ENCODE measurements at regions not wholly inside any gene's neighbourhood (a gene's known extent, or its start where the extent isn't known, plus 50 kb on each side); places are given as distances from the start of the nearest gene placed in this dataset.

DNA sequence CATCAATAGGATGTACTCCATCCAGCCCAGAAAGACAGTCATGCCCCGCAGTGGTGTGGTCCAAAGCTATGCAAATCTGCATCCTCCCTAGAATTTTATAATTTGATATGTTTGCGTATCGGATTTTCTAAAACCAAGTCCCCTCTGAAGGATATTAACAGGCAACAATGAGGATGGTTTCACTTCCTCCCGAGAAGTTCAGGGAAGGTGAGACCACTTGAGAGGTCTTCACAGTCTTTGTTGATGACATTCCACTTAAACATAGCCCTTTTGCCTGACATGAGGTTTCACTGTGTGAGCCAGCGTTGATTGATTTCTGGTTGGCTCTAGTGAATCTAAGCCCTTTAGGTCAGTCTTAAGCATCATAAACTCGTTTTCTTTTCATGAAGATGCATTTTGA is 276.1 kb downstream of the NR2F2 start:
- TF ChIP-seq POLR2A (IDR thresholded peaks at IDR 0.05) = no peak
- TF ChIP-seq, protein P1, sequence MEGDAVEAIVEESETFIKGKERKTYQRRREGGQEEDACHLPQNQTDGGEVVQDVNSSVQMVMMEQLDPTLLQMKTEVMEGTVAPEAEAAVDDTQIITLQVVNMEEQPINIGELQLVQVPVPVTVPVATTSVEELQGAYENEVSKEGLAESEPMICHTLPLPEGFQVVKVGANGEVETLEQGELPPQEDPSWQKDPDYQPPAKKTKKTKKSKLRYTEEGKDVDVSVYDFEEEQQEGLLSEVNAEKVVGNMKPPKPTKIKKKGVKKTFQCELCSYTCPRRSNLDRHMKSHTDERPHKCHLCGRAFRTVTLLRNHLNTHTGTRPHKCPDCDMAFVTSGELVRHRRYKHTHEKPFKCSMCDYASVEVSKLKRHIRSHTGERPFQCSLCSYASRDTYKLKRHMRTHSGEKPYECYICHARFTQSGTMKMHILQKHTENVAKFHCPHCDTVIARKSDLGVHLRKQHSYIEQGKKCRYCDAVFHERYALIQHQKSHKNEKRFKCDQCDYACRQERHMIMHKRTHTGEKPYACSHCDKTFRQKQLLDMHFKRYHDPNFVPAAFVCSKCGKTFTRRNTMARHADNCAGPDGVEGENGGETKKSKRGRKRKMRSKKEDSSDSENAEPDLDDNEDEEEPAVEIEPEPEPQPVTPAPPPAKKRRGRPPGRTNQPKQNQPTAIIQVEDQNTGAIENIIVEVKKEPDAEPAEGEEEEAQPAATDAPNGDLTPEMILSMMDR (IDR thresholded peaks at IDR 0.05) = no peak

Data from prostate gland (tissue), 2 donors.